DND-41 (cell line): ENCODE measurements at regions not wholly inside any gene's neighbourhood (a gene's known extent, or its start where the extent isn't known, plus 50 kb on each side); places are given as distances from the start of the nearest gene placed in this dataset.
"Not testable (repeated sequence)": the region's sequence is repeated elsewhere in the genome, so short reads cannot be mapped to it uniquely, and the experiment has no call there.

Experiments
- EZH2 ChIP-seq: IDR thresholded peaks from 3 replicates; pipeline ENCODE4 v1.6.1; 2012; ENCODE audit warnings: borderline replicate concordance, low read depth, mild to moderate bottlenecking, moderate library complexity, low read length, inconsistent platforms; ENCODE audit not compliant: severe bottlenecking
- TF ChIP-seq, protein P1 (sequence below): IDR thresholded peaks from 2 replicates; pipeline ENCODE4 v1.5.1; 2012; ENCODE audit warnings: borderline replicate concordance, low read length, moderate library complexity, mild to moderate bottlenecking; ENCODE audit not compliant: poor library complexity, severe bottlenecking; ENCODE audit errors: extremely low read depth

DNA sequence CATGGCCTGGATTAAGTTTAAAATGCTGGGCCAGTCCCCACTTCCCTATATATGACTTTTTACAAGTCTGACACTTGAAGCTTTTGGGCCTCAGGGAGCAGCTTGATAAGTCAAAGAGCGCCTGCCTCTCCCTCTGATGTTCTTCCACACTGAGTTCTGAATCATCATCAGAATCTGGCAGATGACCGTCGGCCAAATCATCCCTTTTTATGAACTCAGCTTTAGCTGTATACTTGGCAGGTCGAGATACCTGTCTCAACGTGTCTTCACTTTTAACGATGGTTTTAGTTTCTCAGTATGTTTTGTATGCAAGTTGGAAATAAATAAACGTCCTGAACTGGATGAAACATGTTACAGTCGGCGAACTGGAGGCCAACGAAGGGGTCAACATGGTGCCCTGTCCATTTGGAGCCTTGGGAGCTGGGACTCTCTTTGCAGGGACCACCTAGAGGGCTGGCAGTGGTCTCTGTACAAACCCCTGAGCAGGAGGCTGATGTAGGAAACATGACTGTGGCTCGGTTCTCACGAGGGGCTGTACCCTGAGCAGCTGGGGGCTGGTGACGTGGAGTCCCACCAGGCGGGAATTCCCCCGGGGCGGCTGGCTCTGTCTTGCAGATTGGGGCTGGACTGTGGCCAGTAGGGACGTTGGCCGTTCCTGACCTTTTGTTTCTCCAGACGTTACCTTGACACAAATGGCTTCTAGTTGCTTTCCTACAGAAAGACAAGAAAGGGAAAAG lies 192.2 kb upstream of the PRKX start:
- TF ChIP-seq, protein P1, sequence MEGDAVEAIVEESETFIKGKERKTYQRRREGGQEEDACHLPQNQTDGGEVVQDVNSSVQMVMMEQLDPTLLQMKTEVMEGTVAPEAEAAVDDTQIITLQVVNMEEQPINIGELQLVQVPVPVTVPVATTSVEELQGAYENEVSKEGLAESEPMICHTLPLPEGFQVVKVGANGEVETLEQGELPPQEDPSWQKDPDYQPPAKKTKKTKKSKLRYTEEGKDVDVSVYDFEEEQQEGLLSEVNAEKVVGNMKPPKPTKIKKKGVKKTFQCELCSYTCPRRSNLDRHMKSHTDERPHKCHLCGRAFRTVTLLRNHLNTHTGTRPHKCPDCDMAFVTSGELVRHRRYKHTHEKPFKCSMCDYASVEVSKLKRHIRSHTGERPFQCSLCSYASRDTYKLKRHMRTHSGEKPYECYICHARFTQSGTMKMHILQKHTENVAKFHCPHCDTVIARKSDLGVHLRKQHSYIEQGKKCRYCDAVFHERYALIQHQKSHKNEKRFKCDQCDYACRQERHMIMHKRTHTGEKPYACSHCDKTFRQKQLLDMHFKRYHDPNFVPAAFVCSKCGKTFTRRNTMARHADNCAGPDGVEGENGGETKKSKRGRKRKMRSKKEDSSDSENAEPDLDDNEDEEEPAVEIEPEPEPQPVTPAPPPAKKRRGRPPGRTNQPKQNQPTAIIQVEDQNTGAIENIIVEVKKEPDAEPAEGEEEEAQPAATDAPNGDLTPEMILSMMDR, result not testable (repeated sequence)
- not testable (repeated sequence) for TF ChIP-seq EZH2
